CD14-positive monocyte (primary cell): ENCODE measurements at regions not wholly inside any gene's neighbourhood (a gene's known extent, or its start where the extent isn't known, plus 50 kb on each side); places are given as distances from the start of the nearest gene placed in this dataset.

Experiments used
- DNase-seq, 3 donors: peaks; one replicate each; pipeline ENCODE4 v3.0.0-alpha.2; 2011 to 2022
- H2AFZ ChIP-seq: 2 replicates; pipeline ENCODE4 v1.6.0; 2012; ENCODE audit warnings: mild to moderate bottlenecking, low read depth, low read length, inconsistent platforms; ENCODE audit not compliant: insufficient read depth, poor library complexity, severe bottlenecking
- H3K27ac ChIP-seq, 2 donors: 1 replicate in 1 of 2; 2 replicates in 1 of 2; pipeline ENCODE4 v1.5.1; 2012 to 2013; ENCODE audit warnings: low read length in 2 of 2, control low read depth in 1 of 2, inconsistent platforms in 1 of 2, low read depth in 1 of 2, mild to moderate bottlenecking in 1 of 2
- H3K27me3 ChIP-seq, 2 donors: one replicate each; pipeline versions ENCODE4 v1.6.0 to v1.6.1; 2011 to 2013; ENCODE audit warnings: low read length in 2 of 2; ENCODE audit not compliant: control insufficient read depth in 2 of 2, insufficient read depth in 2 of 2
- H3K36me3 ChIP-seq, 2 donors: replicated peaks in 1 of 2; 1 replicate in 1 of 2; 2 replicates in 1 of 2; pipeline versions ENCODE4 v1.5.1 to v1.6.1; 2012 to 2013; ENCODE audit warnings: low read length in 2 of 2, control low read depth in 1 of 2, inconsistent platforms in 1 of 2, mild to moderate bottlenecking in 1 of 2; ENCODE audit not compliant: insufficient read depth in 2 of 2, control insufficient read depth in 1 of 2
- H3K4me1 ChIP-seq, 2 donors: 1 replicate in 1 of 2; 2 replicates in 1 of 2; pipeline versions ENCODE4 v1.5.1 to v1.6.1; 2012 to 2013; ENCODE audit warnings: low read length in 2 of 2, control low read depth in 1 of 2, inconsistent platforms in 1 of 2, mild to moderate bottlenecking in 1 of 2, moderate library complexity in 1 of 2; ENCODE audit not compliant: insufficient read depth in 2 of 2, control insufficient read depth in 1 of 2
- H3K4me2 ChIP-seq: replicated peaks from 2 replicates; pipeline ENCODE3; 2012; ENCODE audit warnings: low read length, moderate library complexity, mild to moderate bottlenecking; ENCODE audit not compliant: poor library complexity, severe bottlenecking; ENCODE audit errors: extremely low read depth
- H3K4me3 ChIP-seq, 3 experiments: fragments of 200-600 bp in 1 of 3; sonication (generic) in 1 of 3; replicated peaks in 1 of 3; 1 replicate in 2 of 3; 2 replicates in 1 of 3; pipeline ENCODE4 v1.5.1; 2011 to 2013; ENCODE audit warnings: low read length in 3 of 3, mild to moderate bottlenecking in 3 of 3, control low read depth in 2 of 3, low read depth in 2 of 3, inconsistent platforms in 1 of 3, moderate library complexity in 1 of 3
- H3K79me2 ChIP-seq: 2 replicates; pipeline ENCODE4 v1.6.0; 2012; ENCODE audit warnings: mild to moderate bottlenecking, control low read depth, inconsistent platforms, low read length, moderate library complexity; ENCODE audit not compliant: insufficient read depth
- H3K9ac ChIP-seq: 2 replicates; pipeline ENCODE4 v1.6.0; 2017; ENCODE audit warnings: low read length, mild to moderate bottlenecking; ENCODE audit not compliant: insufficient read depth, poor library complexity, severe bottlenecking
- H3K9me3 ChIP-seq, 2 donors: replicated peaks in 1 of 2; 1 replicate in 1 of 2; 2 replicates in 1 of 2; pipeline versions ENCODE4 v1.5.1 to v1.6.1; 2012 to 2013; ENCODE audit warnings: low read length in 2 of 2, control low read depth in 1 of 2; ENCODE audit not compliant: control insufficient read depth in 1 of 2, insufficient read depth in 1 of 2
- H4K20me1 ChIP-seq: 2 replicates; pipeline ENCODE4 v1.6.0; 2012; ENCODE audit warnings: mild to moderate bottlenecking, low read length, control low read depth, moderate library complexity; ENCODE audit not compliant: insufficient read depth
- H3K27ac Mint-ChIP-seq, 7 donors: one replicate each; pipeline ENCODE4 v1.8.0; 2020; ENCODE audit warnings: mild to moderate bottlenecking in 7 of 7, mixed read lengths in 7 of 7, moderate library complexity in 6 of 7, inconsistent platforms in 2 of 7
- H3K27me3 Mint-ChIP-seq, 3 donors: one replicate each; pipeline ENCODE4 v1.8.0; 2021 to 2022; ENCODE audit warnings: low read depth in 3 of 3, mild to moderate bottlenecking in 3 of 3, mixed read lengths in 3 of 3, moderate library complexity in 3 of 3, inconsistent platforms in 1 of 3
- H3K36me3 Mint-ChIP-seq, 2 donors: one replicate each; pipeline ENCODE4 v1.8.0; 2020; ENCODE audit warnings: mixed read lengths in 2 of 2, inconsistent platforms in 1 of 2, mild to moderate bottlenecking in 1 of 2
- H3K4me1 Mint-ChIP-seq: one replicate; pipeline ENCODE4 v1.8.0; 2020; ENCODE audit warnings: mild to moderate bottlenecking, mixed read lengths
- H3K4me3 Mint-ChIP-seq, 2 donors: one replicate each; pipeline ENCODE4 v1.8.0; 2020; ENCODE audit warnings: mild to moderate bottlenecking in 2 of 2, mixed read lengths in 2 of 2, moderate library complexity in 1 of 2
- H3K9me3 Mint-ChIP-seq, 7 donors: one replicate each; pipeline ENCODE4 v1.8.0; 2020 to 2022; ENCODE audit warnings: mixed read lengths in 7 of 7, mild to moderate bottlenecking in 6 of 7, moderate library complexity in 6 of 7, inconsistent platforms in 2 of 7
- WGBS: methylation state at CpG from one replicate; pipeline ENCODE4 v1.1.5; 2013; ENCODE audit warnings: missing lambda C conversion rate; ENCODE audit not compliant: insufficient coverage; 5-methylcytosine and 5-hydroxymethylcytosine counted together
- intact Hi-C, 2 donors: fragments of 100-400 bp; cut with micrococcal nuclease; formaldehyde crosslinking; loops; one replicate each; pipeline versions ENCODE4 v1.15.0 to v1.15.1; 2023
- TF ChIP-seq, protein P1 (sequence below): fragments of 200-600 bp; IDR thresholded peaks from one replicate; pipeline ENCODE4 v1.8.0; 2022; ENCODE audit warnings: antibody characterized with exemption, mild to moderate bottlenecking

DNA sequence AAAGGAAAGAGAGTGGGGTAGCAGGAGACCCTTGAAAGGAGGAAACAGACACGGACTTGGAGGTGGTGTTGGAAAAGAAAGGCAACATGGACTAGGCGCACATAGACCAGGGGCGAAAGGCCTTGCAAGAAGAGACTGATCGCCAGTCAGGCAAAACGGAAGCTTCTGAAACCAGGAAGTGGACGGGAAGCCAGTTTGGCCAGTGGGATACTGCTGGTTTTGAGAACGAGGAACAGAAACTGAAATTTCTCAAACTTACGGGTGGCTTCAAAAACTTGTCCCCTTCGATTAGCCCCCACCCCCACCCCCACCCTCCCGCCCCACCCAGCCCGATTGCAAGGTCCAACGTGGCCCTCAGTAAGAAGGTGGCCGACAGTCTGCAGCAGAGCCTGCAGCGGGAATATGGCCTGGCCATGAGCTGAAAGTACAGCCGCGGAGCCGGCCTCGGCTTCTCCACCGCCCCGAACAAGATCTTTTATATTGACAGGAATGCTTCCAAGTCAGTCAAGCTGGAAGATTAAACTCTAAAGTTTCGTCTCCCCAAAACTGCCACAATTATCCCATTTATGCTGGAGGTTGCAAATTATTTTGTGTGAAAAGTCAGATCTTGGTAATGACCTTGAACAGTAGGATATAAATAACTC is 364.7 kb downstream of the BCAT1 start:
- intact Hi-C loops: no loop called here
- Mint-ChIP-seq H3K36me3 (peaks cover 0 to 3% of the 10 kb centered on the region in 2 donors), H3K27me3 (peaks cover 0 to 2% (median 1%) of the 10 kb centered on the region in 3 donors), H3K27ac (peak overlapping the region in 3 of 7 donors; percentile 64 to 77 (median 75)), H3K4me3 (peak overlapping the region; percentile 28 to 69), H3K4me1 (peaks cover 9% of the 10 kb centered on the region), H3K9me3 (peaks cover 18 to 22% (median 20%) of the 10 kb centered on the region in 7 donors)
- Histone ChIP-seq H4K20me1 (no peaks in the 10 kb centered on the region), H3K4me3 (peak overlapping the region in 1 of 3 experiments; percentile 48), H3K27me3 (no peaks in the 10 kb centered on the region), H3K4me1 (peaks cover 3 to 6% of the 10 kb centered on the region in 2 donors), H2AFZ (no peak overlapping the region), H3K9me3 (peaks cover 4 to 21% of the 10 kb centered on the region in 2 donors), H3K36me3 (no peaks in the 10 kb centered on the region), H3K27ac (no peak overlapping the region), H3K79me2 (no peaks in the 10 kb centered on the region), H3K9ac (no peak overlapping the region), H3K4me2 (no peak overlapping the region)
- peak in 2 of 3 donors; percentile 51 to 54 for DNase-seq
- TF ChIP-seq, protein P1, sequence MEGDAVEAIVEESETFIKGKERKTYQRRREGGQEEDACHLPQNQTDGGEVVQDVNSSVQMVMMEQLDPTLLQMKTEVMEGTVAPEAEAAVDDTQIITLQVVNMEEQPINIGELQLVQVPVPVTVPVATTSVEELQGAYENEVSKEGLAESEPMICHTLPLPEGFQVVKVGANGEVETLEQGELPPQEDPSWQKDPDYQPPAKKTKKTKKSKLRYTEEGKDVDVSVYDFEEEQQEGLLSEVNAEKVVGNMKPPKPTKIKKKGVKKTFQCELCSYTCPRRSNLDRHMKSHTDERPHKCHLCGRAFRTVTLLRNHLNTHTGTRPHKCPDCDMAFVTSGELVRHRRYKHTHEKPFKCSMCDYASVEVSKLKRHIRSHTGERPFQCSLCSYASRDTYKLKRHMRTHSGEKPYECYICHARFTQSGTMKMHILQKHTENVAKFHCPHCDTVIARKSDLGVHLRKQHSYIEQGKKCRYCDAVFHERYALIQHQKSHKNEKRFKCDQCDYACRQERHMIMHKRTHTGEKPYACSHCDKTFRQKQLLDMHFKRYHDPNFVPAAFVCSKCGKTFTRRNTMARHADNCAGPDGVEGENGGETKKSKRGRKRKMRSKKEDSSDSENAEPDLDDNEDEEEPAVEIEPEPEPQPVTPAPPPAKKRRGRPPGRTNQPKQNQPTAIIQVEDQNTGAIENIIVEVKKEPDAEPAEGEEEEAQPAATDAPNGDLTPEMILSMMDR: no peak
- WGBS: 77% methylated on average over 11 of the region's 21 CpGs

DNA sequence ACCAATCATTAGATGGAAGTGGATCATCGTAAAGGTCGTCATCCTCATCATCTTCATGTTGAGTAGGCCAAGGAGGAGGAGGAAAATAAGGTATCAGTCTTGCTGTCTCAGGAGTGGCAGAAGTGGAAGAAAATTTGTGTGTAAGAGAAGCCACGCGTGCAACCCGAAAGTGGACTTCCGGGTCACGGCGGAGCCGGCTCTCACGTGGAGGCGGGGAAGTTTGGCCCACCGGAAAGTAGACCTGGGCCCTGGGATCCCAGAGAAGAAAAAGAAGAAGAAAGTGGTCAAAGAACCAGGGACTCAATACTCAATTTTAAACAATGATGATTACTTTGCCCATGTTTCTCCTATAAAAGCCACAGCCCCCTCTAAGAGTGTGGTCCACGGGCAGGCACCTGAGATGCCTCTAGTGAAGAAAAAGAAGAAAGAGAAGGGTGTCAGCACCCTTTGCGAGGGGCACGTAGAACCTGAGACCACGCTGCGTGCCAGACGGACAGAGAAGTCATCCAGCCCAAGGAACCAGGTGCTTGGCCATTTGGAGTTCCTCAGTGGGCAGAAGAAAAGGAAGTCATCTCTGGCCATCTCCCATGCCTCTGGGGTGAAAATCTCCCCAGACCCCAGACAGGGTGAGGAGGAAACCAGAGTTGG is 365.8 kb downstream of the BCAT1 start:
- no peak overlapping the region for H2AFZ ChIP-seq

More for the DNA sequence above, 365.8 kb downstream of the BCAT1 start:
- Mint-ChIP-seq H3K9me3 (peaks cover 18 to 25% (median 20%) of the 10 kb centered on the region in 7 donors), H3K36me3 (peaks cover 0 to 3% of the 10 kb centered on the region in 2 donors), H3K27me3 (peaks cover 0 to 2% (median 1%) of the 10 kb centered on the region in 3 donors), H3K27ac (peak overlapping the region in 3 of 7 donors; percentile 6 to 77 (median 47)), H3K4me1 (peaks cover 9% of the 10 kb centered on the region), H3K4me3 (no peak overlapping the region)
- Histone ChIP-seq H3K79me2 (no peaks in the 10 kb centered on the region), H4K20me1 (no peaks in the 10 kb centered on the region), H3K9ac (no peak overlapping the region), H3K27me3 (no peaks in the 10 kb centered on the region), H3K9me3 (peaks cover 4 to 21% of the 10 kb centered on the region in 2 donors), H3K27ac (no peak overlapping the region), H3K4me3 (no peak overlapping the region), H3K4me1 (peaks cover 3 to 6% of the 10 kb centered on the region in 2 donors), H3K36me3 (no peaks in the 10 kb centered on the region), H3K4me2 (no peak overlapping the region)
- intact Hi-C loops: no loop called here
- DNase-seq: no peak
- TF ChIP-seq, protein P1: no peak
- 93% methylated on average over 15 of the region's 18 CpGs for WGBS
